ENCODE measurements at regions not wholly inside any gene's neighbourhood (a gene's known extent, or its start where the extent isn't known, plus 50 kb on each side); places are given as distances from the start of the nearest gene placed in this dataset.
A peak's percentile ranks its signal among the peaks of the same experiment; 100 is the strongest.

DNA sequence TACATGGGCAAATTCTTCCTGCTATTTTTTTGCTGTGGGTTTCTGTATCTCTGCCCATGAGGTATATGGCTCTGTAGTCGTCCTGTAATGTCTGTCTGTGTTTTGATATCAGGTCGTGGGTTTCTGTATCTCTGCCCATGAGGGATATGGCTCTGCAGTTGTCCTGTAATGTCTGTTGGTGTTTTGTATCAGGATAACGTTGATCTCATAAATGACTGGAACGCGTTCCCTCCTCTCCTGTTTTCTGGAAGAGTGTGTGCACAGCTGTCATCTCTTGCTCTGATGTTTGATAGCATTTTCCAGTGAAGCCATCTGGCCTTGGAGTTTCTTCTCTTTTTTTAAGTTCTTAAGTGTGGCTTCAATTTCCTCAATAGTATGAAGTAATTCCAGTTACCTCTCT lies 57.2 kb downstream of the SOX1 start:
- H3K4me3 ChIP-seq, result no peak overlapping the region
- H3K4me1 ChIP-seq (replicated peaks in 1 of 2), result peaks cover 0 to 6% of the 10 kb centered on the region in 2 donors
- H3K27ac ChIP-seq, result no peak overlapping the region
- ATAC-seq (replicated peaks in 6 of 8), result peak in 5 of 8 experiments; percentile 32 to 69 (median 50)
- 0 to 81% (median 27%) methylated on average over 1 to 5 of the region's 5 CpGs for WGBS, 10 experiments
- in situ Hi-C loops (cut with MboI; ENCODE audit: low pct_unique_long_range_greater_than_20kb in 2 of 9, low sequenced_read_pairs in 9 of 9, unreplicated experiment in 9 of 9), result no loop called here

DNA sequence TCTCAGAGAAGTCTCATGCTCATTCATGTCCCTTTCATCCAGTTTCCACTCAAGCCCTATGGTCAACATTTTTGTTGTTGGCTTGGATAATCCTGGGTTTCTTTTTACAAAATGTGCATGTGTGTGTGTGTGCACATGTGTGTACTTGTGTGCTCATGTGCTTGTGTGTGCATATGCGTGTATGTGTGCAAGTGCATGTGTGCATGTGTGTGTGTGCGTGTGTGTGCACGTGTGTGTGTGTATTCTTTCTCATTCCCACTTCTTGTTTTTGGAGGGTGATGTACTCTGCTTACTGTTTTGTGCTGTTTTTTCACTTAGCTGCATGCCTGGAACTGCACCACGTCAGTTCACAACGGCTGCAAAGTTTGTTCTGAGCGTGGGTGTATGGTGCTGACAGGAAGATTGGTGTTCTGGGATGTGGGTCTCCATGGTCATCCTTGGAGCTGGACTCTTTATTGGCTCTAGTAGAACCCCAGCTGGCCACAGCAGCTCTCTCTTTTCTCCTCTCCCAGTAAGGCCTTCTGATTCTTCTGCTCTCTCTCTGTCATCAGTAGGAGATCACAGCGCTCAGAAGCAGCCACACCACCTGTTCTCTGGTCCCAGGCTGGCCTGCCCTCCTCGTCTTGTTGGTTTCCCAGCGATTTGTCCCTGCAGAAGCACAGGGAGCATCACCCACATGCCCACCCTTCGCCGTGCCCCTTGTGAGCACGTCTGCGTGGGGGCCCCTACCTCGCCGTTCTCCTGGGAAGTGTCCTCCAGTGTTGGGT lies 60.8 kb downstream of the SOX1 start:
- no peak overlapping the region for H3K27ac ChIP-seq

DNA sequence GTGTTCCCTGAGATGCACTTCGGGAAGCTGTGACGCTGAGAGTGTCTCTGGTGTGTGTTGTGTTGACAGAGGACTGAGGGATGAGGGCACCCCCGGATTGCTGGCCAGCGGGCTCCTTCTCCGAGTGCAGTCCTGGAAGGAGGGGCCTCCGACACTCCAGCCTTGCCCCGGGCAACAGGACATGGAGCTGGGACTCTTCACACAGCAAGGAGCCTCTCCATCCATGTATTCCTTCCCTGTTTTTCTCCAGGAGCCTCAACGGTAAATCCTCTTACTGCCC lies 61.3 kb downstream of the SOX1 start:
- no peak for ATAC-seq (replicated peaks in 6 of 8)
- 20 to 100% (median 94%) methylated on average over 1 to 5 of the region's 8 CpGs; no CpG with 5 or more reads in 6 of the 10 experiments for WGBS, 10 experiments
- Histone ChIP-seq H3K4me3 (no peak overlapping the region), H3K27ac (no peak overlapping the region), H3K4me1 (replicated peaks in 1 of 2) (peaks cover 0 to 2% of the 10 kb centered on the region in 2 donors)
- in situ Hi-C loops (cut with MboI; ENCODE audit: low pct_unique_long_range_greater_than_20kb in 2 of 9, low sequenced_read_pairs in 9 of 9, unreplicated experiment in 9 of 9), result no loop called here

More for the DNA sequence above, 60.8 kb downstream of the SOX1 start:
- WGBS, 10 experiments, result 0 to 100% (median 42%) methylated on average over 1 to 10 of the region's 15 CpGs; no CpG with 5 or more reads in 2 of the 10 experiments
- in situ Hi-C loops (cut with MboI; ENCODE audit: low pct_unique_long_range_greater_than_20kb in 2 of 9, low sequenced_read_pairs in 9 of 9, unreplicated experiment in 9 of 9), result no loop called here
- H3K4me1 ChIP-seq (replicated peaks in 1 of 2), result no peaks in the 10 kb centered on the region
- no peak for ATAC-seq (replicated peaks in 6 of 8)
- H3K4me3 ChIP-seq, result no peak overlapping the region

DNA sequence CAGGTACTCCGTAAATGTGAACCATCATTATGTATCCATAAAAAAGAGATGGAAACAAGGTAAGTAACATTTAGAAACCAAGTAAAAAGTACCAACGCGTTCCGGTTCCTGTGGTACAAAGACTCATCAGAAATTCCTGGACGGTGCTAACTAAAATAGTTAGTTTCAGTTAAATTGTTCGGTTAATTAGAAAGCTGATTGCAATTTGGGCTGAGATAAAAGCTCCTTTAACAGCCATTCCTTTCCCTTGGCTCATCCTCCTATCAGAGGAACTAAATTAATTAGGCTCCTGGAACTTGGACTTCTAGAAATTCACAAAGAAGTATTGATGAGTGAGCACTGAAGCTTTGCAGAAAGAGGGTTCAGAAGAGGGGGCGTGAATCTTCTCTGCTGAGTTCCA lies 63.5 kb downstream of the SOX1 start:
- ATAC-seq (replicated peaks in 6 of 8), result no peak
- WGBS, 10 experiments, result 19 to 100% (median 97%) methylated on average over 3 to 7 of the region's 7 CpGs
- H3K4me1 ChIP-seq (replicated peaks in 1 of 2), result peaks cover 9 to 17% of the 10 kb centered on the region in 2 donors

DNA sequence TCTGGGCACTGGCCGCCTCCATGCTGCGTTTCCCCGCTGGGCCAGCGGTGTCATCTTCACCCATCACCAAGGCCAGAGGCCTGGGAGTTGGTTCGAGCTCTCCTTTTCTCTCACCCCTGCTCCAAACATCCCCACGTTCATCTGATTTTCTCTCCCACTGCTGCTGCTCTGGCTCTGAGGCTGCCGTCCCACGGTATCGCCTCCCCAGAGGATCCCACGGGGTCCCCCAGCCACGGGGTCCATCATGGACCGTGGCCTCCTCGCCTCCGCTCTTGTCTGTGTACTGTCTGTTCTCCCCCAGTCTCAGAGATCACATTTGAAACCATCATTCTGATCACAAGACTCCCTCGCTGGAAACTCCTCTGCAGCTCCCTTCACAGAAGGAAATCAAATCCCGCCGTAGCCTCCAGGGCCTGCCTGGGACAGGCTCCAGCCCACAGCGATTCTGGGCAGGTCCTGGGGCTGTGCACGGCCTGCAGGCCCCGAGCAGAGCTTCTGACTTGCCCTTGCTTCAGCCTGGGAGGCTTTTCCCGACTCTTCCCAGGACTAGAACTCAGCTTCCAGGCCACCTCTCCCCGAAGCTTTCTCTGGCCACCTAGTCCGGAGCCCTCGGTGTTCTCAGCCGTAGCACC lies 64.2 kb downstream of the SOX1 start:
- Histone ChIP-seq H3K27ac (no peak overlapping the region), H3K4me3 (no peak overlapping the region), H3K4me1 (replicated peaks in 1 of 2) (peaks cover 9 to 17% of the 10 kb centered on the region in 2 donors)
- WGBS, 10 experiments, result 20 to 94% (median 89%) methylated on average over 2 to 13 of the region's 25 CpGs; no CpG with 5 or more reads in 2 of the 10 experiments
- no peak for ATAC-seq (replicated peaks in 6 of 8)
- in situ Hi-C loops (cut with MboI; ENCODE audit: low pct_unique_long_range_greater_than_20kb in 2 of 9, low sequenced_read_pairs in 9 of 9, unreplicated experiment in 9 of 9), result no loop called here

More for the DNA sequence above, 63.5 kb downstream of the SOX1 start:
- in situ Hi-C loops (cut with MboI; ENCODE audit: low pct_unique_long_range_greater_than_20kb in 2 of 9, low sequenced_read_pairs in 9 of 9, unreplicated experiment in 9 of 9), result no loop called here
- Histone ChIP-seq H3K4me3 (no peak overlapping the region), H3K27ac (no peak overlapping the region)

DNA sequence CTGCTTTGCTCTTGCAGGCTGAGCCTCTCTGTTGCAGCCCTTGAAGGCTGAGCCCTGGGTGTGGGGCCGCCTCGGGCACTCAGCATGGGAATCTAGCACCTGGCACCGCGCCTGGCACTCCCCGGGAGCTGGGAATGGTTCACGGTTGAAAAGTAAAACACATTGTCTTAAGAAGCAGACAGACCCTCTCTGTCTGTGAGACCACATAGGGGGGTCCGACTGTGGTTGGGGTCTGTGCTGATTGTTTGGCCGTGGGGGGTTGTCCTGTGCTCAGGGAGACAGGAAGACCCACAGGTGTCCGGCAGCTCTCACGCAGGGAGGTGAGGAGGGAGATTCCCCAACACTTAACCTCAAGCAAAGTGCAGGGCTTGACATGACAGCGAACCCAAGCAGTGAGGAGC lies 64.8 kb downstream of the SOX1 start:
- in situ Hi-C loops (cut with MboI; ENCODE audit: low pct_unique_long_range_greater_than_20kb in 2 of 9, low sequenced_read_pairs in 9 of 9, unreplicated experiment in 9 of 9), result no loop called here
- ATAC-seq (replicated peaks in 6 of 8), result no peak
- WGBS, 10 experiments, result 40 to 97% (median 91%) methylated on average over 3 to 6 of the region's 11 CpGs; no CpG with 5 or more reads in 6 of the 10 experiments

DNA sequence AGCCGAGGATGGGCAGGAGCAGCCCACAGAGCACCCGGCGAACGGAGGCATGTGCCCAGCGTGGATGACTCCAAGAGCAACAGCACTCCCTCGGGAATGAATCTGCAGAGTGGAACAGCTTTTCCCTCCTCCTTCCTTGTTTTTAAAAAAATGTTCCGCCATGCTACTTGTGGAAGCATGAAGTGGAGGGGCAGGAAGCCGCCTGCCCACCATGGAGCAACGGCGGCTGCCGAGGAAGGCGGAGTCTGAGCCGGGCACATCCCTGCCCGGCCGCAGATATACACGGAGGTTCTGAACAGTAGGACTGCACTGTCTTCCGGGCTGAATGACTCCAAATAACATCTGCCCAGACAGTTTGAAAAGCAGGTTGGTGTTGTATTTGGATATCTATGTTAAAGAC lies 65.2 kb downstream of the SOX1 start:
- no peak for ATAC-seq (replicated peaks in 6 of 8)
- in situ Hi-C loops (cut with MboI; ENCODE audit: low pct_unique_long_range_greater_than_20kb in 2 of 9, low sequenced_read_pairs in 9 of 9, unreplicated experiment in 9 of 9), result no loop called here
- no peak overlapping the region for H3K4me3 ChIP-seq
- H3K27ac ChIP-seq, result no peak overlapping the region
- H3K4me1 ChIP-seq (replicated peaks in 1 of 2), result peaks cover 9 to 17% of the 10 kb centered on the region in 2 donors
- 16 to 95% (median 86%) methylated on average over 1 to 14 of the region's 17 CpGs; no CpG with 5 or more reads in 4 of the 10 experiments for WGBS, 10 experiments

More for the DNA sequence above, 64.8 kb downstream of the SOX1 start:
- Histone ChIP-seq H3K4me1 (replicated peaks in 1 of 2) (peaks cover 9 to 17% of the 10 kb centered on the region in 2 donors), H3K4me3 (no peak overlapping the region), H3K27ac (no peak overlapping the region)

DNA sequence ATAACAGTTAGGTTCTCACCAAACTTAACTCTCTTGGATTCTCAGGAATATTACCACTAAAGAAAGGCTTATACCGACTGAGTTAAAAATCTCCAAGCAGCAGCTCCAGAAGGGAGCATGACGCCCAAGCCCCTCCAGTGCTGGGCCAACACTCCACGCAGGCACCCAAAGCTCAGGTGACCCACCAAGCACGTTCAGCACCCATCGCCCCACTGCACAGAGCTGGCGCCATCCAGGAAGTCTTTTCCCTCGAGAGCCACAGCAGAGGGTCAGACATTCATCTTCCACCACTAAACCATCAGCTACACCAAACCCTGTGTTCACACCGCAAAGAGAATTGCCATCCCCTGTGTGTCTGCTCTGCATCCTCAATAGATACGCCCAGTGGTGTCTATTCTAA lies 65.7 kb downstream of the SOX1 start:
- in situ Hi-C loops (cut with MboI; ENCODE audit: low pct_unique_long_range_greater_than_20kb in 2 of 9, low sequenced_read_pairs in 9 of 9, unreplicated experiment in 9 of 9), result no loop called here
- Histone ChIP-seq H3K4me1 (replicated peaks in 1 of 2) (peaks cover 9 to 17% of the 10 kb centered on the region in 2 donors), H3K27ac (no peak overlapping the region), H3K4me3 (no peak overlapping the region)
- WGBS, 10 experiments, result 0 to 96% (median 89%) methylated on average over 1 to 7 of the region's 9 CpGs; no CpG with 5 or more reads in 2 of the 10 experiments
- no peak for ATAC-seq (replicated peaks in 6 of 8)

DNA sequence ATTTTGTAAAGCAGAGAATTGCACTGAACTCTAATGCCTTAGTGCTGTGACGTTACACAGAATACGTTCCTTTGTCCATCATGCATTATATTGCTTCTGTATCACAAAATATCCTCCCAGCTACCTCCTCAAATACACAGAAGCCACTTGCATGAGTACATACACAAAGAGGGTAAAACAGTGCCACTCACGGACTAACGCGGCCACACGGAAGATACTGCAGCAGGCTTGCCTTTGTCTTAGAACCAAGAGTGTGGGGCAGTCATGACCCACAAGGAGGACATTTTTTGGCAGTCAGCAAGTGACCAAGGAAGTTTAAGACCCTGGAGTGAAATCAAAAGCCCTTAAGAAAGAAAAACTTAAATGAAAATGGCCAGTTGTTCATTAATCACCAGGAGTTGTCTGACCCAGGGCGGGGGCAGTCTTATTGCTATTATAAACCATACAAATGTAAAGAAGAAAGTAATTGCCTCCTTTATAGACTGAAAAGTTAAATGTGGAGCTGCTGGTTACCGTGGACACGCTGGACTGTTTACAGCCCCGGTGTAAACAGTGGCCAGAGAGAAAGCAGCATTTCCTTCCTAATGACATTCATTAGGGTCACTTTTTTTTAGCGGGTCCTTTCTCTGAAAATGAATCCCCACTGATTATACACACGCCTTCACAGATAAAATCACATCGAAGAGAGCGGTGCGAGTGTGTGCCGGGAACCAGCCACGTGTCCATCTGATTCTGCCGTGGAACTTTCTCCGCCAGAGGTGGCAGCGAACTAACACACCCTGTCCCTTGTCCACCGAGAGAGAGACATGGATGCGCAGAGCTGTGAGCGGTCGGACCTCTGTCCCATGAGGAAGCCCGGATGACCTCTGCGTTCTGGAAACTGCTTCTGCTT lies 66.8 kb downstream of the SOX1 start:
- Histone ChIP-seq H3K4me1 (replicated peaks in 1 of 2) (peaks cover 9 to 17% of the 10 kb centered on the region in 2 donors), H3K4me3 (no peak overlapping the region), H3K27ac (no peak overlapping the region)
- WGBS, 10 experiments, result 26 to 67% (median 42%) methylated on average over 2 to 13 of the region's 26 CpGs
- in situ Hi-C loops (cut with MboI; ENCODE audit: low pct_unique_long_range_greater_than_20kb in 2 of 9, low sequenced_read_pairs in 9 of 9, unreplicated experiment in 9 of 9), result no loop called here
- ATAC-seq (replicated peaks in 6 of 8), result peak in 5 of 8 experiments; percentile 80 to 87 (median 84)

DNA sequence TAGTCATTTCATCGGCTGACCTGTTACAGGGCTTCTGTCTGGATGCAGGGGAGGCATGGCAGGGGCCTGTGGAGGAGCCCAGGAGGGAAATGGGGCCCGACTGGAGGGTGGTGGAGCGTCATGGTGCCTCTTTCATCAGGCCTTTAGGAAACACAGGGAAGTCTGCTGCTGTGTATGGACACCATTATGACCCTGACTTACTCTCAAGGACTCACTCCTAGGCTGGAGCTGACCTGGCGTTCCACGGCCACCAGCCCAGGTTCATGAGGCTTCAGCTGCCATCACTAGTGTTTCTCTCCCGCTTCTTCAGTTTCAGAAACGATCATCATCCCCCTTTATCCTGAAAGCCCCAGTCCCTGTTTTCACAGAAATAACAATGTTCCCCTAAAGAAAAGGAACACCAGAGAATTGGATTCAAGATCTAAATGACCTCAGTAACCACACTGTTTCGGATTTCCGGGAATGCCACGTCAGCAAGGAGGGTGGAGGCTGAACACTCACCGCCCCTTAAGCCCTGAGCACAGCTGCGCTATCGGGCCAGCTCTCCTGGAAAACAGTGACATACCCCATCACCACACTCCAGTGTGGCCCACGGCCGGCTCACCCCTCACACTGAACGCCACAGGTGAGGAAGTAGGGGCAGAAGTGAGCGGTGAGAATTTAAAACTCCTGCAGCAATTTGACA lies 67.6 kb downstream of the SOX1 start:
- Histone ChIP-seq H3K4me1 (replicated peaks in 1 of 2) (peaks cover 9 to 17% of the 10 kb centered on the region in 2 donors), H3K4me3 (no peak overlapping the region), H3K27ac (no peak overlapping the region)
- peak in 1 of 8 experiments; percentile 50 for ATAC-seq (replicated peaks in 6 of 8)
- in situ Hi-C loops (cut with MboI; ENCODE audit: low pct_unique_long_range_greater_than_20kb in 2 of 9, low sequenced_read_pairs in 9 of 9, unreplicated experiment in 9 of 9), result no loop called here
- 28 to 96% (median 74%) methylated on average over 2 to 9 of the region's 17 CpGs; no CpG with 5 or more reads in 4 of the 10 experiments for WGBS, 10 experiments

DNA sequence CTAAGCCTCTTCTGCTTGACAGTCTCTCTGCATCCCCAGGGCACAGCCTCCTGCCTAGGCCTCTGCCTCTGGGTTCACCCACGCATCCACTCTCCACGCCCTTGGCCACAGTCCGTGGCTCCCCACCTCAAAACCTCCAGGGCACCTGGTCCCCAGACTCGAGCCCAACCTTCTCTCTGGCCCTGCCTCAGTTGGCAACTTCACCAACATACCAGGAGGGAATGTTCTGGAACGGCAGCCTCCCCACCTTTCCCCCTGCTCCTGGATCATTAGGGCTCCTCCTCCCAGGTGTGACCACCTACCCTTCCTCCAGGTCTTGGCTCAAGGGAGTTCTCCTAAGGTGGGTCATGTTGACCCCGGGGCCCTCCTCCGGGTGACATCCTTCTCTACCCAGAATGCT lies 69.1 kb downstream of the SOX1 start:
- in situ Hi-C loops (cut with MboI; ENCODE audit: low pct_unique_long_range_greater_than_20kb in 2 of 9, low sequenced_read_pairs in 9 of 9, unreplicated experiment in 9 of 9), result no loop called here
- ATAC-seq (replicated peaks in 6 of 8), result no peak
- Histone ChIP-seq H3K27ac (no peak overlapping the region), H3K4me3 (no peak overlapping the region), H3K4me1 (replicated peaks in 1 of 2) (peaks cover 9 to 17% of the 10 kb centered on the region in 2 donors)
- 32 to 100% (median 71%) methylated on average over 1 to 5 of the region's 7 CpGs; no CpG with 5 or more reads in 6 of the 10 experiments for WGBS, 10 experiments

DNA sequence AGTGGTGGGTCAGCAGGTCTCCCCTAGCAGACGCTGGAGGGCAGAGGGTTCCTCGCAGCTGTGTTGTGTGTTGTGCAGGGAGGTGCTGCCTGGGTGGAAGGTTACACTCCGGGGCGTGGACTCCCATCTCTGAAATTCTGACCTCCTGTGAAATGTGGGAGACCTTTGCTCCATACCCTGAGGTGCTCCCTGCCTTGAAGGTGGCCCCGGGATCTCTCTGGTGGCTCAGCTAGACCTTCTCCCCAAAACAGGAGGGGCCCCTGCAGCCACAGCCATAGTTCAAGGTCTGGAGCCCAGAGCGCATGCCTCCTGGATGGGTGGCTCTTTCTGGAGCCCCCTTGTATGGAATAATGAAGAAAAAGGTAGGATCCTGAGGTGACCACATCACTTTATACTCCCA lies 70.2 kb downstream of the SOX1 start:
- ATAC-seq (replicated peaks in 6 of 8), result no peak
- Histone ChIP-seq H3K4me1 (replicated peaks in 1 of 2) (peaks cover 9 to 17% of the 10 kb centered on the region in 2 donors), H3K4me3 (no peak overlapping the region), H3K27ac (no peak overlapping the region)
- in situ Hi-C loops (cut with MboI; ENCODE audit: low pct_unique_long_range_greater_than_20kb in 2 of 9, low sequenced_read_pairs in 9 of 9, unreplicated experiment in 9 of 9), result no loop called here
- WGBS, 10 experiments, result 0 to 100% (median 94%) methylated on average over 1 to 6 of the region's 6 CpGs; no CpG with 5 or more reads in 4 of the 10 experiments

Measured in motor neuron (in vitro differentiated cells).